ENCODE measurements at regions not wholly inside any gene's neighbourhood (a gene's known extent, or its start where the extent isn't known, plus 50 kb on each side); places are given as distances from the start of the nearest gene placed in this dataset.

GRCh38 chr10:94098896-94099295 lies 105.2 kb downstream of the PLCE1 start:
- Histone ChIP-seq H4K5ac (ENCODE audit: insufficient read length, low read depth, low read length) (no peak overlapping the region), H3K4me2 (ENCODE audit: insufficient read depth in 1 of 2, low read depth in 2 of 2, low read length in 2 of 2) (no peak overlapping the region), H3K27ac (ENCODE audit: low read depth, low read length) (no peak overlapping the region), H3K4me1 (replicated peaks in 1 of 4; ENCODE audit: control insufficient read depth in 3 of 4, insufficient read depth in 4 of 4, low read length in 3 of 4) (no peaks in the 10 kb centered on the region; a peak in 1 of 7 replicates), H3K56ac (replicated peaks; ENCODE audit: insufficient read length, low read depth, low read length) (no peak overlapping the region), H3K9ac (replicated peaks in 1 of 4; ENCODE audit: extremely low read depth in 1 of 4, low read depth in 3 of 4, low read length in 3 of 4) (no peak overlapping the region; a peak in 1 of 7 replicates), H2BK12ac (ENCODE audit: low read depth, low read length) (no peak overlapping the region), H2AFZ (ENCODE audit: low read length) (no peak overlapping the region), H3K18ac (ENCODE audit: extremely low read depth, low read length) (no peak overlapping the region), H3K23me2 (ENCODE audit: low read depth, low read length) (no peaks in the 10 kb centered on the region), H3K4me3 (ENCODE audit: extremely low read depth in 1 of 4, insufficient read depth in 2 of 4, low read depth in 3 of 4, low read length in 4 of 4) (no peak overlapping the region), H4K91ac (replicated peaks; ENCODE audit: insufficient read length, low read length) (no peak overlapping the region), H2BK120ac (replicated peaks; ENCODE audit: low read depth, low read length) (no peak overlapping the region), H2BK15ac (ENCODE audit: low read length) (no peak overlapping the region), H2AK5ac (ENCODE audit: low read depth, low read length) (no peak overlapping the region), H4K20me1 (replicated peaks in 1 of 2; ENCODE audit: control insufficient read depth in 1 of 2, insufficient read depth in 2 of 2, low read length in 2 of 2) (no peaks in the 10 kb centered on the region), H3K36me3 (ENCODE audit: control insufficient read depth in 2 of 4, insufficient read depth in 4 of 4, low read length in 3 of 4) (no peaks in the 10 kb centered on the region), H3K79me2 (ENCODE audit: control insufficient read depth in 1 of 2, insufficient read depth in 2 of 2, low read length in 2 of 2) (no peaks in the 10 kb centered on the region), H3K9me3 (ENCODE audit: insufficient read depth in 2 of 2, low read depth in 1 of 2, low read length in 1 of 2) (no peaks in the 10 kb centered on the region), H3K79me1 (ENCODE audit: low read depth, low read length) (no peaks in the 10 kb centered on the region), H2BK5ac (ENCODE audit: low read depth, low read length) (no peak overlapping the region), H3K4ac (replicated peaks; ENCODE audit: insufficient read length, low read depth, low read length) (no peak overlapping the region), H3K27me3 (replicated peaks in 1 of 4; ENCODE audit: control insufficient read depth in 3 of 4, extremely low read depth in 1 of 4, insufficient read depth in 3 of 4, low read length in 3 of 4) (no peaks in the 10 kb centered on the region; a peak in 1 of 7 replicates), H3K14ac (ENCODE audit: insufficient read length) (no peak overlapping the region), H4K8ac (ENCODE audit: extremely low read depth, insufficient read depth, low read length) (no peak overlapping the region), H3K23ac (ENCODE audit: insufficient read length) (no peak overlapping the region), H2BK20ac (ENCODE audit: low read length) (no peak overlapping the region)
- CTCF ChIA-PET (ENCODE audit: partially characterized antibody): interaction anchor here (1.5 kb wide), 2 partner anchors 9 to 11 kb away, joined by 3 to 4 read pairs; no protein-coding TSS in a partner anchor
- POLR2A ChIA-PET (ENCODE audit: partially characterized antibody): no interaction called here
- DNase-seq (ENCODE audit: low read depth in 1 of 2, low spot score in 2 of 2) (no peak), FAIRE-seq (no peak)
- 73% methylated on average over 3 of the region's 3 CpGs; no CpG with 5 or more reads in 1 of the 2 experiments for WGBS, 2 experiments (ENCODE audit: extremely low coverage in 1 of 2, insufficient coverage in 1 of 2, insufficient read length in 1 of 2, insufficient replicate concordance in 2 of 2, low coverage in 1 of 2, low lambda C conversion rate in 2 of 2, missing lambda C conversion rate in 1 of 2)
- no peak for TF ChIP-seq CREB1 (IDR thresholded peaks at IDR 0.05)
- no peak for TF ChIP-seq CBX5 (IDR thresholded peaks at IDR 0.05; ENCODE audit: low read depth, low read length)
- no peak for TF ChIP-seq RXRA (IDR thresholded peaks at IDR 0.05; ENCODE audit: insufficient read depth, low read depth, low read length)
- TF ChIP-seq SUZ12 (IDR thresholded peaks at IDR 0.05; ENCODE audit: low read length): no peak
- TF ChIP-seq TCF12 (IDR thresholded peaks at IDR 0.05; ENCODE audit: low read depth, low read length): no peak
- TF ChIP-seq GABPA (IDR thresholded peaks at IDR 0.05; ENCODE audit: borderline replicate concordance, insufficient read depth, low read length): no peak
- no peak for TF ChIP-seq EP300 (IDR thresholded peaks at IDR 0.05; ENCODE audit: borderline replicate concordance in 1 of 2, low read depth in 2 of 2, low read length in 2 of 2)
- TF ChIP-seq KDM1A (IDR thresholded peaks at IDR 0.05; ENCODE audit: borderline replicate concordance, low read length): no peak
- no peak for TF ChIP-seq RNF2 (IDR thresholded peaks at IDR 0.05; ENCODE audit: borderline replicate concordance, low read depth, low read length, missing control alignments, poor library complexity, severe bottlenecking)
- no peak for TF ChIP-seq JUND (IDR thresholded peaks at IDR 0.05; ENCODE audit: low read length)
- TF ChIP-seq, protein P1, sequence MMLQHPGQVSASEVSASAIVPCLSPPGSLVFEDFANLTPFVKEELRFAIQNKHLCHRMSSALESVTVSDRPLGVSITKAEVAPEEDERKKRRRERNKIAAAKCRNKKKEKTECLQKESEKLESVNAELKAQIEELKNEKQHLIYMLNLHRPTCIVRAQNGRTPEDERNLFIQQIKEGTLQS (IDR thresholded peaks at IDR 0.05; ENCODE audit: insufficient read depth, low read depth, low read length): no peak
- no peak for TF ChIP-seq TAF7 (optimal IDR thresholded peaks at IDR 0.05; ENCODE audit: borderline replicate concordance, low read depth, low read length)
- TF ChIP-seq TBP (IDR thresholded peaks at IDR 0.05; ENCODE audit: low read depth, low read length): no peak
- TF ChIP-seq GTF2F1 (IDR thresholded peaks at IDR 0.05; ENCODE audit: borderline replicate concordance, low read depth, low read length): no peak

Data from H1 (cell line).